Gastrocnemius medialis (tissue), 4 donors: ENCODE measurements at regions not wholly inside any gene's neighbourhood (a gene's known extent, or its start where the extent isn't known, plus 50 kb on each side); places are given as distances from the start of the nearest gene placed in this dataset.

Experiments used
- ATAC-seq, 2 donors: fragments of 150-250 bp; one replicate each; pipeline ENCODE4 v1.9.1; 2016
- DNase-seq, 2 donors: peaks; one replicate each; pipeline ENCODE4 v3.0.0-alpha.2; 2019
- H3K27ac ChIP-seq, 4 donors: fragments of 200-600 bp; sonication (generic); 1 replicate in 1 of 4; 2 replicates in 3 of 4; pipeline ENCODE4 v1.5.1; 2016 to 2018; ENCODE audit warnings: mild to moderate bottlenecking in 2 of 4, moderate library complexity in 1 of 4
- H3K27me3 ChIP-seq, 3 donors: fragments of 200-600 bp; sonication (generic) in 2 of 3; 1 replicate in 1 of 3; 2 replicates in 2 of 3; pipeline versions ENCODE4 v1.5.1 to v1.6.0; 2016 to 2019; ENCODE audit warnings: mild to moderate bottlenecking in 1 of 3, moderate library complexity in 1 of 3
- H3K36me3 ChIP-seq, 2 donors: fragments of 200-600 bp; sonication (generic) in 1 of 2; one replicate each; pipeline ENCODE4 v1.5.1; 2017 to 2018
- H3K4me1 ChIP-seq, 2 donors: fragments of 200-600 bp; sonication (generic) in 1 of 2; one replicate each; pipeline ENCODE4 v1.5.1; 2016 to 2017; ENCODE audit warnings: mild to moderate bottlenecking in 2 of 2
- H3K4me3 ChIP-seq, 4 donors: fragments of 200-600 bp; sonication (generic) in 3 of 4; 1 replicate in 1 of 4; 2 replicates in 3 of 4; pipeline ENCODE4 v1.5.1; 2016 to 2019; ENCODE audit warnings: mild to moderate bottlenecking in 2 of 4
- H3K9me3 ChIP-seq, 3 donors: fragments of 200-600 bp; sonication (generic) in 2 of 3; 1 replicate in 1 of 3; 2 replicates in 2 of 3; pipeline ENCODE4 v1.5.1; 2016 to 2019
- CTCF ChIP-seq, 5 experiments: fragments of 450-650 bp in 3 of 5; fragments of 200-600 bp in 2 of 5; sonication (generic) in 2 of 5; IDR thresholded peaks in 4 of 5; conservative IDR thresholded peaks in 1 of 5; 1 replicate in 4 of 5; 2 replicates in 1 of 5; pipeline ENCODE4 v1.5.1; 2016 to 2019; ENCODE audit warnings: antibody characterized with exemption in 5 of 5, mild to moderate bottlenecking in 3 of 5, moderate library complexity in 3 of 5
- POLR2A ChIP-seq, 2 donors: fragments of 450-650 bp; IDR thresholded peaks; one replicate each; pipeline ENCODE4 v1.6.1; 2017; ENCODE audit warnings: antibody characterized with exemption in 2 of 2, mild to moderate bottlenecking in 2 of 2, moderate library complexity in 2 of 2
- in situ Hi-C, 4 donors: fragments of 200-750 bp; cut with MboI; loops; one replicate each; pipeline versions ENCODE4 v1.15.0 to v1.8.0; 2017; ENCODE audit warnings: low sequenced_read_pairs in 4 of 4
- intact Hi-C: fragments of 100-400 bp; cut with DNase I; formaldehyde crosslinking; loops from one replicate; pipeline ENCODE4 v1.15.1; 2023; ENCODE audit warnings: low total_unique reads

- Histone ChIP-seq H3K4me3 (no peak overlapping the region), H3K27ac (no peak overlapping the region), H3K27me3 (no peaks in the 10 kb centered on the region), H3K9me3 (no peaks in the 10 kb centered on the region), H3K4me1 (peaks cover 8 to 13% of the 10 kb centered on the region in 2 donors), H3K36me3 (no peaks in the 10 kb centered on the region)
- intact Hi-C loops: no loop called here
- no peak for TF ChIP-seq POLR2A (IDR thresholded peaks at IDR 0.05)
- no peak for TF ChIP-seq CTCF (IDR thresholded peaks at IDR 0.05 in 4 of 5, conservative IDR thresholded peaks at IDR 0.05 in 1 of 5)
- in situ Hi-C loops: no loop called here
- DNase-seq (no peak), ATAC-seq (no peak)
These were observed 425.8 kb upstream of the TPM1 start for GRCh38 chr15:62616746-62617145.

- TF ChIP-seq POLR2A (IDR thresholded peaks at IDR 0.05) (no peak), CTCF (IDR thresholded peaks at IDR 0.05 in 4 of 5, conservative IDR thresholded peaks at IDR 0.05 in 1 of 5) (no peak)
- intact Hi-C loops (no loop called here), in situ Hi-C loops (no loop called here)
- Histone ChIP-seq H3K4me1 (peaks cover 8 to 13% of the 10 kb centered on the region in 2 donors), H3K36me3 (no peaks in the 10 kb centered on the region), H3K4me3 (no peak overlapping the region), H3K9me3 (no peaks in the 10 kb centered on the region), H3K27me3 (no peaks in the 10 kb centered on the region), H3K27ac (no peak overlapping the region)
- DNase-seq (no peak), ATAC-seq (no peak)
These were observed 424.8 kb upstream of the TPM1 start for GRCh38 chr15:62617741-62618140.

GRCh38 chr15:62618432-62618831, 424.1 kb upstream of the TPM1 start:
- in situ Hi-C loops: no loop called here
- Histone ChIP-seq H3K4me3 (no peak overlapping the region), H3K4me1 (peaks cover 8 to 13% of the 10 kb centered on the region in 2 donors), H3K27me3 (no peaks in the 10 kb centered on the region), H3K9me3 (no peaks in the 10 kb centered on the region), H3K27ac (no peak overlapping the region), H3K36me3 (no peaks in the 10 kb centered on the region)
- TF ChIP-seq POLR2A (IDR thresholded peaks at IDR 0.05) (no peak), CTCF (IDR thresholded peaks at IDR 0.05 in 4 of 5, conservative IDR thresholded peaks at IDR 0.05 in 1 of 5) (no peak)
- no peak for DNase-seq
- no peak for ATAC-seq
- intact Hi-C loops: no loop called here

- in situ Hi-C loops (no loop called here), intact Hi-C loops (no loop called here)
- Histone ChIP-seq H3K27me3 (no peaks in the 10 kb centered on the region), H3K9me3 (no peaks in the 10 kb centered on the region), H3K4me1 (peaks cover 8 to 13% of the 10 kb centered on the region in 2 donors), H3K27ac (no peak overlapping the region), H3K4me3 (no peak overlapping the region), H3K36me3 (no peaks in the 10 kb centered on the region)
- no peak for DNase-seq
- TF ChIP-seq CTCF (IDR thresholded peaks at IDR 0.05 in 4 of 5, conservative IDR thresholded peaks at IDR 0.05 in 1 of 5) (no peak), POLR2A (IDR thresholded peaks at IDR 0.05) (no peak)
- no peak for ATAC-seq
These were observed 423.6 kb upstream of the TPM1 start for GRCh38 chr15:62618846-62619504.

- H3K4me3 ChIP-seq: no peak overlapping the region
- peaks cover 10 to 13% of the 10 kb centered on the region in 2 donors for H3K4me1 ChIP-seq
- no peaks in the 10 kb centered on the region for H3K27me3 ChIP-seq
- DNase-seq: no peak
- H3K27ac ChIP-seq: no peak overlapping the region
- in situ Hi-C loops: no loop called here
- TF ChIP-seq POLR2A (IDR thresholded peaks at IDR 0.05) (no peak), CTCF (IDR thresholded peaks at IDR 0.05 in 4 of 5, conservative IDR thresholded peaks at IDR 0.05 in 1 of 5) (no peak)
- no peaks in the 10 kb centered on the region for H3K9me3 ChIP-seq
- intact Hi-C loops: no loop called here
- no peak for ATAC-seq
- H3K36me3 ChIP-seq: no peaks in the 10 kb centered on the region
These were observed 423.0 kb upstream of the TPM1 start for GRCh38 chr15:62619526-62619925.
